Ectodermal cell (in vitro differentiated cells): ENCODE measurements at regions not wholly inside any gene's neighbourhood (a gene's known extent, or its start where the extent isn't known, plus 50 kb on each side); places are given as distances from the start of the nearest gene placed in this dataset.

Experiments
- H3K27ac ChIP-seq: 2 replicates; pipeline ENCODE4 v1.7.0; 2013; ENCODE audit warnings: mild to moderate bottlenecking, low read depth, low read length; ENCODE audit not compliant: insufficient read depth, poor library complexity, severe bottlenecking
- H3K27me3 ChIP-seq: 2 replicates; pipeline ENCODE4 v1.7.0; 2013; ENCODE audit warnings: mild to moderate bottlenecking, low read length; ENCODE audit not compliant: insufficient read depth, control insufficient read depth, poor library complexity, severe bottlenecking
- H3K36me3 ChIP-seq: one replicate; pipeline ENCODE4 v1.7.0; 2013; ENCODE audit warnings: low read length; ENCODE audit not compliant: control insufficient read depth, insufficient read depth
- H3K4me1 ChIP-seq: one replicate; pipeline ENCODE4 v1.7.0; 2013; ENCODE audit warnings: low read length; ENCODE audit not compliant: control insufficient read depth, insufficient read depth
- H3K4me3 ChIP-seq: 2 replicates; pipeline ENCODE4 v1.7.0; 2013; ENCODE audit warnings: low read depth, low read length, control low read depth; ENCODE audit not compliant: insufficient read depth
- H3K9me3 ChIP-seq: 2 replicates; pipeline ENCODE4 v1.7.0; 2013; ENCODE audit warnings: mild to moderate bottlenecking, low read length, moderate library complexity; ENCODE audit not compliant: control insufficient read depth
- WGBS, 2 experiments: methylation state at CpG; one replicate each; pipeline ENCODE4 v1.1.7; 2013; ENCODE audit warnings: missing lambda C conversion rate in 2 of 2; 5-methylcytosine and 5-hydroxymethylcytosine counted together

DNA sequence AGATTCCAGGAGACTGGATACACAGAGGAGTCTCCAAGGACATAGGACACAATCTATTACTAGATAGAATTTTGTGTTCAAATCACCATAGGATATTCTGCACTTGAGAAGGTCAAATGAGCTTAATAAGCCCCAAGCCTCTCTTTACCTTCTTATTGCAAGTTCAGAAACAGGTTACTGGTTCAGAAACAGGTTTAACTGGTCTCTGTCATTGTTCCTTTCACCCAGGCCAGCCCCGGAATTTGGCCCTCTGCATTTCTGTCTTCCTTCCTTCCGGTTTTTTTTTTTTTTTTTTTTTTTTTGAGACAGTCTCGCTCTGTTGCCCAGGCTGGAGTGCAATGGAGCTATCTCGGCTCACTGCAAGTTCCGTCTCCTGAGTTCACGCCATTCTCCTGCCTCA is 700.2 kb downstream of the EPHA4 start:
- WGBS, 2 experiments: 91 to 95% methylated on average over 6 of the region's 6 CpGs

DNA sequence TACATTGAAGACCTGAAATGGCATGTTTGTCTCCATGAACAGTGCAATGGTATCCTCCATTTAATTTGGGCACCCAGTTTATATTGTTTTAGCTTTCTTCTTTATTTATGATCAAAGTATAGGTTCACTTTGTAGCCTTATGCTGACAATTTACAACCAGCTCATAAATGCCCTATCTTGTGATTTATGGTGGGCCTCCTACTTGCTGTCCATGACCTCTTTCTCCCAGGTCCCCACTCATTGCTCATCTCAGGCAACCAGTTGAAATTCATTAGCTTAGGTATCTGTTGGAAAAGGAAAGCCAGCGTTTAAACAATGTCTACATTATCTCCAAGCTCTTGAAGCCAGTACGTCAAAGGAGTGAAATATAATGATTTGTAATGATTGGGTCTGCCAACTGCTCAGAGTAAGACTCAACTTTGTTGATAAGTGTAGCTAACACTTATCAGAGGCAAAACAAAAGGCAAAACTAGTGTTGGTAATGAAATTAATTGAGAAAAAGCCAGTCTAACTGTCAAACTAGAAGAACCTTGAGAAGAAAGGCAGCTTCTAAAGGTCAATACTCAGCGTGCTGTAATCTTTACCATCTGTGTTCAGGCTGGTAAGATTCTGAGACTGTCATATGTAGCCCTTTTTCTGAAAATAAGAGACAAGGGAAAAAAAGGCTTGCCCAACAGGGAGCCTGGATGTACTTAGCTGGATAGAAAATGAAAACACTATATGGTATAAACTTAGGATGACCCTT is 695.9 kb downstream of the EPHA4 start:
- Histone ChIP-seq H3K27ac (no peak overlapping the region), H3K4me3 (no peak overlapping the region), H3K9me3 (no peaks in the 10 kb centered on the region), H3K4me1 (no peaks in the 10 kb centered on the region), H3K36me3 (no peaks in the 10 kb centered on the region), H3K27me3 (no peaks in the 10 kb centered on the region)
- 95 to 97% methylated on average over 3 of the region's 3 CpGs for WGBS, 2 experiments

More for the DNA sequence above, 700.2 kb downstream of the EPHA4 start:
- Histone ChIP-seq H3K27me3 (no peaks in the 10 kb centered on the region), H3K4me3 (no peak overlapping the region), H3K27ac (no peak overlapping the region), H3K4me1 (no peaks in the 10 kb centered on the region), H3K36me3 (no peaks in the 10 kb centered on the region), H3K9me3 (no peaks in the 10 kb centered on the region)

DNA sequence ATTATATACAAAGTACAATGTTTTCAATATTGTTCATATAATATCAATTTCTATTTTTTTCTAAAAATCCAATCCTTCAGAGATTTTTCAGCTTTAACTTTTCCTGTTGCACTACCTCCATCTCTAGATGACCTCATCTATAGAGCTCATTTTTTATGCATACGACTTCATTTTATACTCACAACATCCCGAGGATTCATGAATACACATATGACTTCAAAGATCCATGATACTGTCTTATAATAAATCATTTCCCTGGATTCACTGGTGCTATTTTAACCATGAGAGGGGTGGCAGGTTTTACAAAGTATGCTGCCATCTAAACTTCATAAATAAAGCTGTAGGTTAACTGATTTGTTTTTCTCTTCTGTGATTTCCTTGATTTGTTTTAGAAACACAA is 694.6 kb downstream of the EPHA4 start:
- no peaks in the 10 kb centered on the region for H3K9me3 ChIP-seq
- WGBS, 2 experiments: 72 to 99% methylated on average over 2 of the region's 2 CpGs
- H3K27ac ChIP-seq: no peak overlapping the region

DNA sequence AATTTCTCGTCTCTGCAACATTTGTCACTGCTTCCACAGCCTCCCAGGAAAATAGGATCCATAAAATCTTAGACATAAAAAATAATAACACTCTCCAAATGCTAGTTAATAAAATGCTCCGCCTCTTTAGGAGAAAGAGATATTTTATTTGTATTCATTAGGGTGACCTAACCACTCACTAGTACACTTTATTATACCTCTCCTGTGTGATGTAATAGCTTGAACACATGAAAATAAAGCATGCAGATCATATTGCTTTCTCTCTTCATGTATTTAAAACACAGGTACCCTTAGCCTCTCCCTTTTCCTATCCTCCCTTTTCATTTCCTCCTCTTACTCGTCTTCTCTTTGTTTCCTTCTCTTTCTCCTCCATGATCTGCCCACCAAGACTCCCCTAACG is 694.2 kb downstream of the EPHA4 start:
- no peaks in the 10 kb centered on the region for H3K36me3 ChIP-seq
- 84 to 85% methylated on average over 2 to 3 of the region's 4 CpGs for WGBS, 2 experiments
- no peak overlapping the region for H3K4me3 ChIP-seq

More for the DNA sequence above, 694.6 kb downstream of the EPHA4 start:
- Histone ChIP-seq H3K4me3 (no peak overlapping the region), H3K4me1 (no peaks in the 10 kb centered on the region), H3K36me3 (no peaks in the 10 kb centered on the region), H3K27me3 (no peaks in the 10 kb centered on the region)

DNA sequence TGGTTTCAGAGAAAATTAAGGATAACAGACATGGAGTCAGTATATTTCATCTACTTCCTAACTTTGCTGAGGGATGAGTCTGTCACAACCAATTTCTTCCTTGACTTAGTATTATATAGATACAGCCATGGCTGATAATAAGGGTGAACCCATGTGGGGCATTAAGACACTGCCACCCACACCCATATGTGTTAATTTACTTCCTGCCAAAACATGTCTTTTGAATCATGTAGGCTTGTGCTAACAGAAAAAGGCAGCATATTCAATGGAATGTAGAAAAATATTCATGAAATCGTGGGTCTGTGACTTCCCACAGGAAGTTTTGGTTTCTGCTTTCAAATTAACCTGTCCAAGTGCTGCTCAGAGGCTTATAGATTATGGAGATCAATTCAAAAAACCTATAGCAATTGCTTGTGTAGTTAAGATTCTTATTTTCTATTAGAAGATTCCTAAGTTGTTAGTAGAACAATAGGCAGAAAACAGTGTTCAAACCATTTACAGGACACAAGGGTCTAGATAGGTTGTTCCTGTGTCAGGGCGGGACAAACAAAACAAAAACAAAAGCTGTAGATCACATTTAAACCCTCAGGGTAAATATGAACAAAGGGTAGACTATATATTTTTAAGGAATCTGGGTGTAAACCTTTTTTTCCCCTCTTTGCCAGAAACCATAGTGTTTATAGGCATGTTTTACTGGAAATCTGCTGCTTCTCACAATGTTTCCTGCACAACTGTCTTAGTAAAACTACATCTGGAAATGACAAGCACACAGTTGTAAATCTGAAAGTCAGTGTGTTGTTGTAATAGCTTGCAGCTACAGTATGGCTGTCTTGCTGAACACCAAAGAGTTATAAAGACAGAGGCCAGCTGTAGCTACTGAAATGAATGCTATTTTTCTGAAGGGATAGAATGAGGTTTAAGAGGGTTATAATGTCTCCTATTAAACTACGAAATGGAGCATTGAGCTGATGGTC is 691.2 kb downstream of the EPHA4 start:
- H3K27ac ChIP-seq: no peak overlapping the region
- no peaks in the 10 kb centered on the region for H3K27me3 ChIP-seq
- H3K36me3 ChIP-seq: no peaks in the 10 kb centered on the region
- H3K4me3 ChIP-seq: no peak overlapping the region
- no peaks in the 10 kb centered on the region for H3K9me3 ChIP-seq
- no peaks in the 10 kb centered on the region for H3K4me1 ChIP-seq
- whole genome bisulfite sequencing, 2 experiments: 92% methylated on average over 2 to 3 of the region's 3 CpGs

More for the DNA sequence above, 694.2 kb downstream of the EPHA4 start:
- Histone ChIP-seq H3K27me3 (no peaks in the 10 kb centered on the region), H3K27ac (no peak overlapping the region), H3K4me1 (no peaks in the 10 kb centered on the region), H3K9me3 (no peaks in the 10 kb centered on the region)

DNA sequence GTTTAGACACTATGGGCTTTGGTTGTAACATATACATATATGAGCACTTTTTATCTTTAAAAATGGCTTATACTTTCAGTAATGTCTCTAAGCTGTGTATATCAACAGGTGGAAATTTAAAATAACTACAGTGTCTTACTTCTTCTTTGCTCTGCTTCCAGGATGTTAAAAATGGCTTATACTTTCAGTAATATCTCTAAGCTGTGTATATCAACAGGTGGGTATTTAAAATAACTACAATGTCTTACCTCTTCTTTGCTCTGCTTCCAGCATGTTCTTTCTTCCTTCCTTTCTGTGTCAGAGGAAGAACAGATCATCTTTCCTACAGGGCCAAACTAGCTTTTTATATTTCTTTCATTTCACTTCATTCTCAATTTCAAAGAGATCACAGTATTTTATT is 689.6 kb downstream of the EPHA4 start:
- H3K27ac ChIP-seq: no peak overlapping the region
- H3K4me1 ChIP-seq: no peaks in the 10 kb centered on the region
- H3K4me3 ChIP-seq: no peak overlapping the region
- no peaks in the 10 kb centered on the region for H3K9me3 ChIP-seq
- H3K36me3 ChIP-seq: no peaks in the 10 kb centered on the region
- no peaks in the 10 kb centered on the region for H3K27me3 ChIP-seq

DNA sequence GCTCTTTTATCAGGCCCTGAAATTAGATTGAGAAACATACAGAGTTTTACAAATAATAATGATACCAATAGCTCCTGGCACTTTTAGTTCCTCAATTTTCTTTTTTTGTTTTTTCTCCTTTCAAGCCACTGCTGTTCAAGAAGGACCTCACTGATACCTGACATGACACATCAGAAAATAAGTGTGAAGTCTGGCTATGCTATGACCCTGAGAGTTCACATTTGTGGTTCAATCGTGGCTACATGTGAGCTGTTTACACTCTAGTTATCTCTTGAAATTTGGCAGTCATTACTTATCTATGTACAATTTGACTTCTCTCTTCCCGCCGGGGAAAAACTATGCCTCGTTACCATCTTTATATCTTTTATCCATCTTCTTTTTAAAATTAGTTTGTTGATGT is 686.5 kb downstream of the EPHA4 start:
- 65% methylated on average over 3 of the region's 4 CpGs; no CpG with 5 or more reads in 1 of the 2 experiments for WGBS, 2 experiments

DNA sequence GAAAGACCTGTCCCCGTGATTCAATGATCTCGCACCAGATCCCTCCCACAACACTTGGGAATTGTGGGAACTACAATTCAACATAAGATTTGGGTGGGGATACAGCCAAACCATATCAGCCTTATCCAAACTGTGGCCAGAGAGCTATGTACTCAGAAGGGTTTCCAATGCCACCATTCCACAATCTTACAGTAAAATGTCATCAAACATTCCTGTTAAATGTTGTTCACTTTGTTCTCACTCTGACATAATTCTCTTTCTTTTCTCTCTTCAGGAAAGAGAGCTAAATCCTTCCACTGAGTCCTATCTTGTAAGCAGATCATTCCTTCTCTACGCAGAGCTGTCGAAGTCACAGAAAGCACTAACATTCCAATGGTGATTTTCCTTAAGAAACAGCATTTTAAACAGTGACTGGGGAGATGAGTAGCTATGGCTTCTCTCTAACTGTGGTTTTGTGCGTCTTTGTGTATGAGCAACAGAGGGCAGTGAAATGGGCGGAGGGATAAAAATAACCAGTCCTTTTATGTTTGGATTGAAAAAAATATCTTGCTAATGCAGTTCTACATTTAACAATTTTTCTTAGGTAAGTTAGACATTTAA is 684.7 kb downstream of the EPHA4 start:
- H3K4me3 ChIP-seq: no peak overlapping the region
- H3K36me3 ChIP-seq: no peaks in the 10 kb centered on the region
- H3K4me1 ChIP-seq: peaks cover 7% of the 10 kb centered on the region
- H3K9me3 ChIP-seq: no peaks in the 10 kb centered on the region
- WGBS, 2 experiments: 81 to 85% methylated on average over 6 of the region's 6 CpGs
- no peak overlapping the region for H3K27ac ChIP-seq
- no peaks in the 10 kb centered on the region for H3K27me3 ChIP-seq

More for the DNA sequence above, 686.5 kb downstream of the EPHA4 start:
- H3K36me3 ChIP-seq: no peaks in the 10 kb centered on the region
- no peak overlapping the region for H3K4me3 ChIP-seq
- H3K27ac ChIP-seq: no peak overlapping the region
- H3K4me1 ChIP-seq: peaks cover 4% of the 10 kb centered on the region
- H3K9me3 ChIP-seq: no peaks in the 10 kb centered on the region
- no peaks in the 10 kb centered on the region for H3K27me3 ChIP-seq

DNA sequence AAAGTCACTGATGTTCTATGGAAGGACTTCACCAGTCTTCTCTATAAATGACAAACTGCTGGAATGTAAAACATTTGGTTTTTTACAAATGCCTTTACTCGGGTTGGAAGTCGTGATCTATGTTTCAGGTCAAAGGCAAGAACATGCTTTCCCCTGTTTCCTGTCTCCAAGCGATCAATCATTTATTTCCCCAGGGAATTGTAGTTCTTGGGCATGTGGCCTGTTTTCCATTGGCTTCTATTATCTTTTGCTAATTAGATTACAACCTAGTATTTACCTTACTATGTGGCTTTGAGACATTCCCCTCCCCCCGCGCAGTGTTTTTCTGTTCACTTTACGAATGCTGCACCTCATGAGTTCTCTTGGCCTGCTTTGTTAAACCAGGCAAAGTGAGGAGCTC is 684.2 kb downstream of the EPHA4 start:
- 82 to 86% methylated on average over 6 of the region's 6 CpGs for WGBS, 2 experiments
- Histone ChIP-seq H3K4me1 (peaks cover 7% of the 10 kb centered on the region), H3K4me3 (no peak overlapping the region), H3K27ac (no peak overlapping the region), H3K27me3 (no peaks in the 10 kb centered on the region), H3K36me3 (no peaks in the 10 kb centered on the region), H3K9me3 (no peaks in the 10 kb centered on the region)

DNA sequence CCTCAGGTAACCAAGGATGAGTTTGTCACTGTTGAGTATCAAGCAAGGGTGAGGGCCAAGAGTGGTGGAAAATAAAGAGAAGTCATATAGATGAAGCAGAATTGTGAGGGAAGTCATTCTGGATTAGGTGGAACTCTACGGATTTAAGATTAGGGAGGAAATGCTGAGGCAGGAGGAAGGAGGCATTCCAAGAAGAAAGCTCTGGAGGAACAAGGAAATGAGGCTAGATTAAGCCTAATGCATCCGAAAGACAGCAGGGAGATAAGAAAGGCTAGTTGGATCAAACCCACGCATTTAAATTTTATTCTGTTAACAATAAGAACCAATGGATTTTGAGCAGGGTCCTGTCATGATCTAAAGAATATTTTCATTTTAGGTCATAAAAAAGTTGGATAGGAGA is 681.2 kb downstream of the EPHA4 start:
- Histone ChIP-seq H3K36me3 (no peaks in the 10 kb centered on the region), H3K4me1 (peaks cover 7% of the 10 kb centered on the region), H3K27ac (no peak overlapping the region), H3K4me3 (no peak overlapping the region), H3K9me3 (no peaks in the 10 kb centered on the region), H3K27me3 (no peaks in the 10 kb centered on the region)
- WGBS, 2 experiments: 93 to 94% methylated on average over 3 of the region's 3 CpGs
